ENCODE measurements at regions not wholly inside any gene's neighbourhood (a gene's known extent, or its start where the extent isn't known, plus 50 kb on each side); places are given as distances from the start of the nearest gene placed in this dataset.
"Not testable (repeated sequence)": the region's sequence is repeated elsewhere in the genome, so short reads cannot be mapped to it uniquely, and the experiment has no call there.

DNA sequence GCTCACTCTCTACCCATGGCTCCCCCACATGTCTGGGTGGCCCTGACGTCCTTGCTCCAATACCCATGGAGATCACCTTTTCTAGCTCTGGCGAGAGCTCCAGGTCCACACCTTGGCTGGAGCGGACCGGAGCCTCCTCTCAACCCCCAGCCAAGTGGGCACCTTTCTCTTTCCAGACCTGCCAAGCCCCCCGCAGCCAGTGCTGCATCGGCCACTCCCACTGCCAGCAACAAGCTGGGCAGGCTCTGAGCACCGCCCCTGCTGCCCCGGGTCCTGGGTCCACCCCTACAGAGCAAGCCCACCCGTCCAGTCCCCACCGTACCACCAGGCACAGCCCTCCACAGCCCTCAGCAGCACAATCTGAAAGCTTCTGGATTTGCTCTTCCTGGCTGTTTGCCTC, 98.2 kb upstream of the C14orf180 start:
- no peak for DNase-seq (ENCODE audit: low read depth in 2 of 2)

DNA sequence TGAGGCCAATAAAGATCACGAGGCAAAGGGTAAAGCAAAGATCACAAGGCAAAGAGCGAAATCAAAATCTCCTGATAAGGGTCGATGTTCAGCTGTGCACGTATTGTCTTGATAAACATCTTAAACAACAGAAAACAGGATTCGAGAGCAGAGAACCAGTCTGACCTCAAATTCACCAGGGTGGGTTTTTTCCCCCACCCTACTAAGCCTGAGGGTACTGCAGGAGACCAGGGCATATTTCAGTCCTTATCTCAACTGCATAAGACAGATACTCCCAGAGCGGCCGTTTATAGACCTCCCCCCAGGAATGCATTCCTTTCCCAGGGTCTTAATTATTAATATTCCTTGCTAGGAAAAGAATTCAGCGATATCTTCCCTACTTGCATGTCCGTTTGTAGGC, 97.5 kb upstream of the C14orf180 start:
- DNase-seq (ENCODE audit: low read depth in 2 of 2) = not testable (repeated sequence)

DNA sequence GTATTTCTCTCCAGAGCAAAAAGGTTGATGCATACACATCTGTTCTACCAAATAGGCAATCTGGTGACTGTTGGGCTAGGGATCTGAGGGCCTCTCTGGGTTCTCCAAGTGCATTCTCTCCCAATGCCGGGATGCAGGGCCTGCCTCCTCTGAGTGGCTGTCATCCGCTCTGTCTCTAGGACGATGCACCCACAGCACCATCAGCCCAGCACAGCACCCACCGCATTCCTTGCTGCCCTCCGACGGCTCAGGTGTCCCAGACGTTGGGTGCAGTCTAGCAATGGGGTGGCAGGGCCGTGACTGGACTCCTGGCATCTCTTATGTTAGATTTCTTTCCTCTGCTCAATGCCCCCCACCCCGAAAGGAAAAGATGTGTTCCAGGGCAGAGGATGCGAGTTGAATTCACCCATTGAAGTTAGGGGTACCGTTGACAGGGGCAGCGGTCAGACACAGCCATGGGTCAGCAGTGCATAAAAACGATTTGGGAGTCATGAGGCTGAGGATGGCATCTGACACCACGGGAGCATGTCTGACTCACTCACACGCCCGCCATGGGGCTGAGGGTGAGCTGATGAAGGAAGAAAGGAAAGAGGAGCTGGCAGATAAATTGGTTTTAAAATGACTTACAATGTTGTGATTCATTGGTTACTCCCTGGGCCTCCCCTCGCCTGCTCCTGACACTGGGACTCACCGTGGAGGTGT, 93.2 kb upstream of the C14orf180 start:
- DNase-seq (ENCODE audit: low read depth in 2 of 2) = no peak

DNA sequence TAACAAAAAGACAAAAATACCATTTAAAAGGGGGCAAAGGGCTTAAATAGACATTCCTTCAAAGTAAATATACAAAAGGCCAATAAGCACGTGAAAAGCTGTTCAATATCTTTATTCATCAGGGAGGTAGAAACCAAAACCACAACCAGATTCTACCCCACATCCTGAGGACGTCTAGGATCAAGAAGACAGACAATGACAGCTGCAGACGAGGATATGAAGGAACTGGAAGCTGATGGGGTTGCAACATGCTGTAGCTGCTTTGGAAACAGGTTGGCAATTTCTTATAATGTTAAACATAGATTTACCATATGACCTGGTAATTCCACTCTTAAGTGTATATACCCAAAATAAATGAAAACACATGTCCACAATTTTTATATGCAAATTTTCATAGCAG, 85.1 kb upstream of the C14orf180 start:
- DNase-seq (ENCODE audit: low read depth in 2 of 2) = no peak

DNA sequence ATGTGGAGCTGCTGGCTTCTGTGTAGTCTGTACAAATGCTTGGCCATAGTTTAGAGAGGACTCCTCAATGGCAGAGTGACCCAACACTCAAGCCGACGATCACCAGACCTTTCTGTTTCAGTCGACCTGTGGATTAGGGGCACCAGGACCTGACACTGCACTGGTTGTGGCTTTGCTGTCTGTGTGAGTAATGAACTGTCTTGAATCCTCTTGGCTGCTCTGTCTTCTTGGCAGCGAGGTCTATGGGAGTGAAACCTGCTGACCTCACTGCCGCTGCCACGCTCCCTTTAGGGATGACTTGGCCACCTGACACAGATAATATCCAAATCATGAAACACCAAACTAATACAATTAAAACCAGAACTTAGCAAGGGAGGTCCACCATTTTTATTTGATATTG, 83.5 kb upstream of the C14orf180 start:
- no peak for DNase-seq (ENCODE audit: low read depth in 2 of 2)

DNA sequence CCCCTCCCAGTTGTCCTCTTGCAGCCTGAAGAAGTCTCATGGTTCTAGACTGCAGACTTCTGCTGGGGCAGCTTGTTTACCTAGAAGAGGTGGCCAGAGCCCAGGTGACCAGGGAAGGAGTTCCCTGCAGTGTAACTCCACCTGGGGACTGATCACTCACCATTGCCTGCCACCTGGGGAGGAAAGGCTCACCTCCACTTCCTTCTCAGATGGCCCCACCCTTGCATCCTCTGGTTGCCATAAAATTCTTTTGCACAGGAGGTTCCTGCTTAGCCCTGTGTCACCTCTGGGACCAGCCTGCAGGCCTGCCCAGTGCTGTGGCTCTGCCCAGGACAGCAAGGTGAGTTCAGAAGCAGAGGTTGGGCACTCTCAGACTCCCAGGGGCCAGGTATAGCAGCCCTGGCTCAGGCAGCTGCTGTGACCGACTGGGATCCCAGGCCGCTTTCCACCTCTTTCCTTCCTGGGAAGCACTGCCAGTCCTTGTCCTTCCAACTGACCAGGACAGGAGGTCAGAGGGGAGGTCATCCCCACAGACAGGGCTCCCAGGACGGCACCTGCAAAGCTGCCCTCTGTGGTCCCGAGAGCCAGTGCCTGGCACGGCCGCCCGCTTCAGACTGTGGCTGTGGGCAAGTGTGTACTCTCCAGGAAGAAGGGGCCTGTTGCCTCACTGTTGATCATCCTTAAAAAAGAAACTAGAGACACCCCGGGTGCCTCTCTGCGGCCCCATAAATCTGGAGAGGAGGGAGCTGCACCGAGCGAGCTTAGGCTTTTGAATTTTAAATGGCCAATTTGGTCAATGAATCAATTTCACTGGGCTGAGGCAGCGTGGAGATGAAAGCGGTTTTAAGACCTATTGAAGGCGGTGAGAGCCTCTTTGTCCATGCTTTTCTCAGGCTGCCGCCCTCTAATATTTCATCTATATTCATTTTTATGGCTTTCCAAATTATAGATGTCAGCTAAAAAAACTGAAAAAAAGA, 79.5 kb upstream of the C14orf180 start:
- DNase-seq (ENCODE audit: low read depth in 2 of 2) = no peak

DNA sequence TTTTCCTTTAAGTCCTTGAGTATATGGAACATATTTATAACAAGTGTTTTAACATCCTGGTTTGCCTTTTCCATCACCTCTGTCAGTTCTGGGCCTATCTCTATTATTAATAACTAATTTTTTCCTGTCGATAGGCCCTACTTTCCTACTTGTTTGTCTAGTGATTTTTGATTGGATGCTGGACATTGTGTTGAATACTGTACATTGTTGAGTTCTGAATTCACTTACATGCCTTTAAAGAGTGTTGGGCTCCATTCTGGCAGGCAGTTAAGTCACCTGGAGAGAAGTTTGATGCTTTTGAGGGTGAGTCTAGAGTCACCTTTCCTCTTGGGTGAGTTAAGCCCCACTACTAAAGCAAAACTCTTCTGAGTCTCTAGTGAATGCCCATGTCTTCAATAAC, 77.5 kb upstream of the C14orf180 start:
- no peak for DNase-seq (ENCODE audit: low read depth in 2 of 2)

DNA sequence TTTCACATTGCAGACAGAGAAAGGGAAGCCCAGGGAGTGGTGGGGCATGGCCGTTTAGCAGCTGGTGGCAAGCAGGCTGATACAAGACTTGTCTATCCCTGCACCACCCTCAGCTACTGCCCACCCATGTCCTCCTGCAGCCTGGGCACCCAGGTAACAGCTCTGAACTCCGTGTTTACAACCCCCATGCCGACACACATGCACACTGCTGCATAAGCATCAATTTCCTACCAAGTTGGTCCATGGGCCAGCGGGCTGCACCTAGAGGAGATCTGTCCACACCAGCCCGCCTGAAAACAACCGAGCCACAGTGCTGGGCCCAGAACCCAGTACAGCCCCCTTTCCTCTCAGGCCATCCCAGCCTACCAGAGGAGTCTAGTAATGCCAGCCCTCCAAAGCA, 75.9 kb upstream of the C14orf180 start:
- no peak for DNase-seq (ENCODE audit: low read depth in 2 of 2)

DNA sequence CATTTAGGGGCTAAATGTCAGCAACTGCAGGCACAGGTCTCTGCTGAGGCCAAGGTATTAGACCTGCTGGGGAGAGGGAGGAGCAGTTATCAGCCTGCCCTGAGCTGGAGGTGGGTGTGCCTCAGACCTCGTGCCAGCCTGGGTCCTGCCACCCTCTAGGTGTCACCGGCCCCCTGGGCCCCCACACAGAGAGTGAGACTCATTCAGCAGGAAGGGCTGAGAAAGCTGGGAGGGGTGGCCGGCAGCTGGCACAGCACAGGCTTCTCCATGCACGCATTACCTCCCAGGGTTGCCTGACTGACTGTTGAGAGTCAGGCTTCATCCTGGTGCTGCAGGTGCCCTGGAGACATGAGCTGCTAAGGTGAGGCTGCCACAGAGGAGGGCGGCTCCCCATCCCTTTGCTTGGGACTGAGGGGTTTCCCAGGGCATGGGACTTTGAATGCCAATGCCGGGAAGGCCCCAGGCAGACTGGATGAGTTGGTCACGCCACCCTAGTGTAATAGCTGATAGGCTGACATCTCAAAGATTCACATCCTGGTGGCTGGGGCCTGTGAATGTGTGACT, 75.3 kb upstream of the C14orf180 start:
- DNase-seq (ENCODE audit: low read depth in 2 of 2) = no peak

DNA sequence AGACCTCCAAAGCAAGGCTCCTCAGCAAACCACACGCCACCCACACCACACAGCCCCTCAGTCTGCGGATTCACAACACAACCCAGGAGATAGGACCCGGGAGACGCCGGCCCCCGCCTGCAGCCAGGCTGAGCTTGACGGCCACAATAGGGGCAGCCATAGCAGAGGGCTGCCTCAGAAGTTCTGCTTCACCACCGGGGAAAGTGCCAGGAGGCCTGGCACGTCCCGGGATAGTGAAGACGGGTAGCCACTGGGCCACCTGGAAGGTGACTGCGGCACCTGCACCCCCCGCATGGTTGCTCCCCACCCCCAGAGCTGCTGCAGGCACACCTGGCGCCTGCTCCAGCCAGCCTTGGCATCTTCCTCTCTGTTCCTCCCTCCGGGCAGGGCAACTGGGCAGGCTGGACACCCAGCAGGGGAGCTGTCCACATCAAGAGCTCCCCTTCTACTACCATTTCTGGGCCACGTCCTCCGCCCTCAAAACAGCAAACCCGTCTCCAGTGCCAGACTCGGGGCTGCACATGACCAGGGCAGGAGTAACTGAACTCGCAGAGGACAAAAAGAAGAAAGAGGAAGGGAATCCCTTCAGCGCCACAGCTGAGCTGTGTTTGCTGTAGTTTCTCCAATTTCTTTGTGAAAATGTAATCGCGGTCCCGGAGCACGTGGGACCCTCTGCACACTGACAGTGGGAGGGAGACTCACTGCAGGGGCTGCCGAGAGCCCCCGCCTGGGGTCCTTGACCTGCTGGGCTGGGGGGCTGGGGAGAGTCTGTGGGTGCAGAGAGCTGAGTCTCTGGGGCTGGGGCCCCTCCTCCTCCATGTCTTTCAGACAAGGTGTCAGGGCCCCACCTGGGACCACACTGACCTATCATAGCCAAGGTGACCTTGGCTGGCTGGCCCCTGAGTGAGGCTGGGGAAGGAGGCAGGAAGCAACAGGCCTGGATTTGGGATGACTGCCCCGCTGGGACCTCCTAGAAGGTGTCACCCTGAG, 74.2 kb upstream of the C14orf180 start:
- DNase-seq (ENCODE audit: low read depth in 2 of 2) = no peak

DNA sequence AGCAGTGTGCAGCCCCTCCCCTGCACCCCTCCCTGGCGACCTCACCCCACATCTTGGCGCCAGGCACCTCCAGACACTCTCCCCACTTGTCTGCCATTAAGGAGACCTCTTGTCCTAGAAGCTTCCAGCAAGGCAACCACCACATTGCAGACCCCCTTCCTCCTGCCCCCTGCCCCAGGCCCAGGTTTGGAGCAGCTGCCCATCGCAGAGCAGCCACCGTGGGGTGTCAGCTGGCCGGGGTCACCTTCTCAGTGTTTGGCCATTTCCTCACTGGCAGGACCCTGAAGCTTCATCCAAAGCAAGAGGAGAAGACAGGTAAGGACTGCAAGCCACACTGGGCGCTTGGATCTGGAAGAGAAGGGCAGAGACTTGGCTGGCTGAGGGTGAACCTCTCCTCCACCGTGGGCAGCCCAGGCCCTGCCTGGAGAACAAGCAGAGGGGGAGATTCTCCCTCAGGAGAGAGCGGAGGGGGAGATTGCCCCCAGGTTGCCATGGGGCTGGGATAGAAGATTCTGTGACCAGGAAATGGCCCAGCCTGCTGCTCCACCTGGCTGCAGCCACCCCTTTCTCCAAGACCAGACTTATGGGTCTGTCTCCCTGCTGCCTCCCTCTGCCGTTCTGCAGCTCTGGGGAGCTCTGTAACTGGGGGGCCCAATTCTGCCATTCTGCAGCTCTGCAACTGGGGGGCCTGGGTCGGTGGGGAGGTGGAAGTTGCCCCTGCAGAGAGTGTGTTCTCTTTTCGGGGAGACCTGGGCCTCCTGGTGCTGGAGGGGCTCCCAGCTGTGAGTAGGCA, 72.9 kb upstream of the C14orf180 start:
- DNase-seq (ENCODE audit: low read depth in 2 of 2) = no peak

DNA sequence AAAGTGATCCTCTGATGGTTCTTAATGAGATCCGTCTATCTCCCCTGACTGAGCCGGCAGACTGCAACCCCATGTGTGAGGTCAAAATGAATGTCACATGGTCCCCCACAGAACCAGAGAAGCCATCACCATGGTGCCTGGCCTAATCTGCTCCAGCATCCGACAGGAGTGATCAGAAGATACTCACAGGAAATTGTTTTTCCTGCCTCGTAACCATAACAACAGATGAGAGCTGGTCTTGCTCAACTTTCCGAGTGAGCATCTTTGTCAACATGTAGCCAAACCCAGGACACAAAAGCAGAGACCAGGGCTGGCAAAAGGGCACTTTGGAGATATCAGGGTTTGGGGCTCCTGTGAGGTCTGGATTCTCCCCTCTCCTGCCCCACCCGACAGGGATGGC, 72.1 kb upstream of the C14orf180 start:
- no peak for DNase-seq (ENCODE audit: low read depth in 2 of 2)

DNA sequence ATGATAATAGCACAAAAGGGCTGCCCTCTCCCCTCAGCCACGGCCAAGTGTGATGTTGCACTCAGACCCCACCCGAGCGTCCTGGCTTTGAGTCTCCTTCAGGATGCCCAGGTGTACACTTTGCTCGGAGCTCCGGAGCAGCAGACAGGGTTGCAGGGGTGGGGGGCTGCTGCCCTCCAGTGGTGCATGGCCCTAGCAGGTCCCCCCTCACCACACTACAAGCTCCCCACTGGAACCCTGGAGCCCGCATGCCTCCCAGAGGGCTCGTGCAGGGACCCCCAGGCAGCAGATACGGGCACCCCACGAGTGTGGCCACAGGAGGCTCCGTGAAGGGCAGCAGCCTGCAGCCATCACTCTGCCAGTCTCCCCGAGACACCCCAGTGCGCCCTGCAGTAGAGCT, 69.9 kb upstream of the C14orf180 start:
- DNase-seq (ENCODE audit: low read depth in 2 of 2) = no peak

DNA sequence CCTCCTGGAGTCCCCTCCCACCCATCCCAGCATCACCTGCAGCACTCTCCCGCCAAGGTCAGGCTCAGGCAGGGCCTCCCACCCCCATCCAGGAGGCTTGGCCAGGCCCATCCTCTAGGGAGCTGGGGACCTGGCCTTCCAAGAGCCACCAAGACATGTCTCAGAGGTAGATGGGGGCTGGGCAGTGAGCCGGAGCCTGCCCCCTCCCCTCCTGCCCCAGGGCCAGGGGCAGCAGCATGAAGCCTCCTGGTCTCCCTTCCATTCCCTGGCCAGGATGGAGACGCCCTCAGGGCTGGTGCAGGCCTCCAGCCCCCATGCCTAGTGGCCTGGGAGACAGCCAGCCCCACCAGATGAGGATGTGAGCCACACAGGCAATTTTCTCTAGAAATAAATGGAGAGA, 69.3 kb upstream of the C14orf180 start:
- no peak for DNase-seq (ENCODE audit: low read depth in 2 of 2)

DNA sequence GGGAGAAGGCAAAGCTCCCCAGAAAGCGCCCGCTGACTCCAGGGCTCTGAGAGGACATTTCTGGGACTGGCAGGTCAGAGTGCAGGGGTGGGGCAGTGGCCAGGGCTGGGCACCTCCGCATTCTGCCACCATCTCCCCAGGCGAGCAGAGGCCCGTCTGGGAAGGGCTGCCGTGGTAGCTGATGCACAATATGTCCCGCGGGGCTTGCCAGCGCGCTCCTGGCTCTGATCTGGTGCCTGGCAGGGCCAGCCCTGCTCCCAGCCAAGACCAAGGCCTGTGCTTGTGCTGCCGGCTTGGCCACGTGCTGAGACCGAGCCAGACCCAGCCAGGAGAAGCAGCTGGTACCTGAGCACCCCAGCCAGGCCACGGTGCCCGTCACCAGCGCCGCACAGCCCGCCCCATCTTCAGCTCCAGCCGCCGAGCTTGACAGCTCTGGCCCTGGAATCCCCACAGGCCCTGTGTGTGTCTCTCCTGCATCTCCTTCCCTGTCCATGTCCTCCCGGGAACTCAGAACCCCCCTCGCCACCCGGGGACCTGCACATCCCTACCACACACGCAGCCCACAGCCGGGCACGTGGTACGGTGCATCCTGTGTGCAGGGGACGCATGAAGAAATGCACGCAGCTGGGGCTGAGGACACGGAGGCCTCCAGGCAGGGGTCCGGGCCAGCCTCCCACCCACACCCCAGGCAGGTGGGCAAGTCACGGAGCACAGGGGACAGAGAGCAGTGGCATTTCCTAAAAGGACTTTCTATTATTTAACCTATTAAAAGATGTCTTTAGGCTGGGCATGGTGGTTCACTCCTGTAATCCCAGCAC, 68.6 kb upstream of the C14orf180 start:
- DNase-seq (ENCODE audit: low read depth in 2 of 2) = no peak

DNA sequence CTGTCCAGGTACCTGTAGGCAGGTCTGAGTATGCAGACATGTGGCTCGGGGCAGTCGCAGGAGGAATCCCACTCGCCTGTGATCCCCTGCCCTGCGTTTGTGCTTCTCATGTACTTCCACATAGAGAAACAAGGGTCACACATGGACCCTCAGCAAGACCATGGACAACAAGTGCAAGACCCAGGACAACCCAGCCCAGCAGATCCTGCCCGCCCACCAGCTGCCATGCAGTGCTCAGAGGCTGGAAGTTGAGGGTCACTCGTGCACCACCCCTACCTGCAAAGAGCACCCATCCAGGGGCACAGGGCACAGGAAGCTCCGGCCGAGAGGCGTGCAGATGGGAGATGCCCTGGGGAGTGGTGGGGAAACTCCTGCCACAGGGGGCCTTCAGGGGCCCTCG, 67.5 kb upstream of the C14orf180 start:
- DNase-seq (ENCODE audit: low read depth in 2 of 2) = no peak

DNA sequence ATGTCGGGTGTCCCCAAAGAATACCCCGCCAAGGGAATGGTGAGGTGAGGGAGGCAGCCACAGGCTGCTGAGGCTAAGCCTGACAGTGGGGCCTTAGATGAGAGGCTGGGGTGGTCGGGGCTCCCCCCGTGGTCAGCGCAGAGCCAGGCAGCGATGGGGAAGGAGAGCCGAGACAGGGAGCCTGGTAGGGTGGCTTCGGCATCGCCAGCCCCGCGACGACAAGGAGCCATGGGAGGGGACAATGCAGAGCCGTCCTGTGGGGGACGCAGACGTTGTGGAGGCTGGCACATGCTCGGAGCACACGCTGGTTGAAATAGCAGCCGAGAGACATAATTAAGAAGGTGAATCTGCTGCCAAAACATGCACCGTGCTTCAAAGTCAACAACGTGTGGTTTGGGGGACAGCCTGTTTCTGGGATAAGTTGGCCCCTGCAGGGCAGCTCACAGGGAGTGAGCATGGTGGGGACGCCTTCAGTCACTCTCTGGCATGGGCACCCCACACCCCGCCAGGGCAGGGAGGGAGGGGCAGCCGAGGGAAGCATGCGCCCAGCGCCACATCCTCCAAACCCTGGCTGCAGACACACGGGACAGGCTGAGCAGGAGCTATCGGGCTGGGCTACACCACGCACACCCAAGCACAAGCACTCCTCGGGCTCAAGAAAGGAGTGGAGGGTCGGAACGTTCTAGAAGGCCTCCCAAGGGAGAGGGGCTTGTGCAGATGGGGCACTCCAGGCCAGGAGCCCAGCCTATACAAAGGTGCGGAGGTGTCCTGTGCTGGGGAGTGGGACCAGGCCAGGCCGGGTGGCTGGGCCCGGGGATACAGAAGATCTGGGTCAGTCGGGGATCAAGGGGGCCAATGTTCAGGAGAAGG, 66.6 kb upstream of the C14orf180 start:
- DNase-seq (ENCODE audit: low read depth in 2 of 2) = no peak

DNA sequence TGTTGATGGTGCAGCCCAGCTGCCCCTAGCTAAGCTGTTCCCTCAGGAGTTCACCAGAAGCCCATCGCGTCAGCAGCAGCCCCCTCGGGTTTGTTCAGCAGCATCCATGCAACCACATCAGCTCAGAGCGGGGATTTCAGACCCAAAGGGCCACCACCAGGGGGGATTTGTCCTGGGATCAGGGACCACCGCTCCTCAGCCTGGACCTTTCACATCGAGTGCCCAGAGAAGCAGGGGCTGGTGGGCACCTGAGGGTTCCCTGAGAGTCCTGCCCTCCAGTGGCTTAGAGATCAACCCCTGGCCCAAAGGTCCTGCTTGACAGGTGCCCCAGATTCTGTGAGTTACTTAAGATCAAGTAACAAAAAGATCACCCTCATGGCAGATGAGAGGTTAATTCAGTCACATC, 65.9 kb upstream of the C14orf180 start:
- no peak for DNase-seq (ENCODE audit: low read depth in 2 of 2)

Data from stimulated activated CD8-positive, alpha-beta memory T cell treated with anti-CD3 and anti-CD28 coated beads, Interleukin-7, amount 100 ng/mL, for 4 hours (primary cell).